ENCODE measurements at regions not wholly inside any gene's neighbourhood (a gene's known extent, or its start where the extent isn't known, plus 50 kb on each side); places are given as distances from the start of the nearest gene placed in this dataset.

- TF ChIP-seq FOSL2 (IDR thresholded peaks at IDR 0.05) (no peak), FOSL2 (CRISPR knock-in tag; IDR thresholded peaks at IDR 0.05) (no peak)
Measured at GRCh38 chr7:45253368-45253767, 95.8 kb downstream of the RAMP3 start (continued).

GRCh38 chr7:45255187-45255586 lies 97.6 kb downstream of the RAMP3 start:
- 46% methylated on average over 7 of the region's 7 CpGs for WGBS (ENCODE audit: missing lambda C conversion rate)

GRCh38 chr7:45256309-45256708 lies 98.7 kb downstream of the RAMP3 start:
- H3K4me1 ChIP-seq: no peaks in the 10 kb centered on the region
- no peak for TF ChIP-seq POLR2A (IDR thresholded peaks at IDR 0.05; ENCODE audit: low read length)
- no peak overlapping the region for H3K4me3 ChIP-seq
- no peaks in the 10 kb centered on the region for H3K9me3 ChIP-seq
- no peak overlapping the region for H3K27ac ChIP-seq
- 22% methylated on average over 8 of the region's 8 CpGs for WGBS (ENCODE audit: missing lambda C conversion rate)
- CTCF ChIA-PET: interaction anchor here (1.3 to 3.0 kb wide), 4 partner anchors 16 to 103 kb away, joined by 3 to 8 read pairs (median 4); no protein-coding TSS in a partner anchor
- POLR2A ChIA-PET: no interaction called here
- no peak overlapping the region for H3K4me2 ChIP-seq
- ATAC-seq: no peak
- no peak for DNase-seq (ENCODE audit: low read depth in 1 of 2, low spot score in 1 of 2)
- no peak for FAIRE-seq

More at GRCh38 chr7:45255187-45255586, 97.6 kb downstream of the RAMP3 start:
- FAIRE-seq: no peak
- POLR2A ChIA-PET: no interaction called here
- Histone ChIP-seq H3K4me2 (no peak overlapping the region), H3K4me3 (no peak overlapping the region), H3K4me1 (no peaks in the 10 kb centered on the region), H3K9me3 (no peaks in the 10 kb centered on the region), H3K27ac (no peak overlapping the region)
- TF ChIP-seq BCL3 (IDR thresholded peaks at IDR 0.05): no peak
- CTCF ChIA-PET: interaction anchor here (0.8 to 3.0 kb wide), 5 partner anchors 9 to 104 kb away, joined by 3 to 8 read pairs (median 3); no protein-coding TSS in a partner anchor
- no peak for ATAC-seq
- peak in 1 of 2 experiments; percentile 22 for DNase-seq (ENCODE audit: low read depth in 1 of 2, low spot score in 1 of 2)

- FAIRE-seq (no peak), DNase-seq (ENCODE audit: low read depth in 1 of 2, low spot score in 1 of 2) (no peak), ATAC-seq (no peak)
- no peak overlapping the region for H3K4me3 ChIP-seq
- POLR2A ChIA-PET: no interaction called here
- TF ChIP-seq HOXA7 (CRISPR knock-in tag; IDR thresholded peaks at IDR 0.05) (no peak), RFX5 (IDR thresholded peaks at IDR 0.05) (no peak), MAX (IDR thresholded peaks at IDR 0.05) (no peak), RAD21 (conservative IDR thresholded peaks at IDR 0.05 in 1 of 2, IDR thresholded peaks at IDR 0.05 in 1 of 2) (no peak), BCL3 (IDR thresholded peaks at IDR 0.05) (no peak), POLR2A (IDR thresholded peaks at IDR 0.05; ENCODE audit: low read length) (no peak), SREBF2 (IDR thresholded peaks at IDR 0.05) (no peak), NPAS2 (CRISPR knock-in tag; IDR thresholded peaks at IDR 0.05; ENCODE audit: borderline replicate concordance) (no peak), HMGXB4 (CRISPR knock-in tag; IDR thresholded peaks at IDR 0.05; ENCODE audit: borderline replicate concordance) (no peak), ZFP36 (IDR thresholded peaks at IDR 0.05; ENCODE audit: borderline replicate concordance, partially characterized antibody) (no peak), MAFK (IDR thresholded peaks at IDR 0.05; ENCODE audit: partially characterized antibody) (no peak)
- 19% methylated on average over 2 of the region's 2 CpGs for WGBS (ENCODE audit: missing lambda C conversion rate)
- H3K4me2 ChIP-seq: no peak overlapping the region
- H3K4me1 ChIP-seq: no peaks in the 10 kb centered on the region
- CTCF ChIA-PET: interaction anchor here (0.5 to 3.0 kb wide), 5 partner anchors 16 to 353 kb away, joined by 3 to 8 read pairs (median 3); no protein-coding TSS in a partner anchor
- H3K9me3 ChIP-seq: no peaks in the 10 kb centered on the region
- H3K27ac ChIP-seq: no peak overlapping the region
Measured at GRCh38 chr7:45256775-45257174, 99.2 kb downstream of the RAMP3 start.

- FAIRE-seq (no peak), DNase-seq (ENCODE audit: low read depth in 1 of 2, low spot score in 1 of 2) (no peak), ATAC-seq (no peak)
- H3K4me1 ChIP-seq: no peaks in the 10 kb centered on the region
- ChIA-PET CTCF (interaction anchor here (0.5 to 5.2 kb wide), 5 partner anchors 17 to 353 kb away, joined by 3 to 112 read pairs (median 3); partner anchors contain the start of gene RAMP3), POLR2A (no interaction called here)
- no peak overlapping the region for H3K4me2 ChIP-seq
- no peaks in the 10 kb centered on the region for H3K9me3 ChIP-seq
- H3K4me3 ChIP-seq: no peak overlapping the region
- no peak overlapping the region for H3K27ac ChIP-seq
- TF ChIP-seq FOXS1 (CRISPR knock-in tag; IDR thresholded peaks at IDR 0.05) (no peak), HOXB13 (CRISPR knock-in tag; IDR thresholded peaks at IDR 0.05; ENCODE audit: low read depth) (no peak), CTCF (IDR thresholded peaks at IDR 0.05) (no peak), MAZ (IDR thresholded peaks at IDR 0.05; ENCODE audit: borderline replicate concordance, low read depth, low read length) (no peak), GATA3 (IDR thresholded peaks at IDR 0.05; ENCODE audit: borderline replicate concordance) (no peak), E2F6 (IDR thresholded peaks at IDR 0.05; ENCODE audit: borderline replicate concordance, low read depth) (no peak), RAD21 (conservative IDR thresholded peaks at IDR 0.05 in 1 of 2, IDR thresholded peaks at IDR 0.05 in 1 of 2) (no peak), KDM5A (IDR thresholded peaks at IDR 0.05) (no peak), ZNF302 (CRISPR knock-in tag; IDR thresholded peaks at IDR 0.05) (no peak), NPAS2 (CRISPR knock-in tag; IDR thresholded peaks at IDR 0.05; ENCODE audit: borderline replicate concordance) (no peak), CHD2 (IDR thresholded peaks at IDR 0.05; ENCODE audit: low read length, partially characterized antibody) (no peak)
Measured at GRCh38 chr7:45257284-45257683, 99.7 kb downstream of the RAMP3 start.
